ENCODE measurements at regions not wholly inside any gene's neighbourhood (a gene's known extent, or its start where the extent isn't known, plus 50 kb on each side); places are given as distances from the start of the nearest gene placed in this dataset.

DNA sequence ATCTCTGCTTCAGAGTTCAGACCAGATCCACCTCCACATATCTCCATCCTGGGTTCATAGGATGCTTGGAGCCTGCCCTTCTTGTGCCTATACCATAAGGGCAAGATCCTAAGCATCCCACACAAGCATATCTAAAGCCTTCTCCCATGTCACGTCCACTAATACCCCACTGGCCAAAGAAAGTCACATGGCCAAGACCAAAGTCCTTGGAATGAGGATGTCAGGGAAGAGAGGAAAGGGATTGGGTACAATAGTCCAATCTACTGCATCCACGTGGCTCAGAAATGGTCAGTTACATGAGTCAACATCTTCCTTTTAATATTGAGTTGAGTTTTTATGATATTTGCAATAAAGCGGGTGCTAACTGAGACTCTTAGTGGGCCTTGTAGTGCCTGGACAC is 515.9 kb upstream of the SULF2 start:
- TF ChIP-seq ZNF671 (CRISPR knock-in tag; IDR thresholded peaks at IDR 0.05) (no peak), GTF2I (CRISPR knock-in tag; conservative IDR thresholded peaks at IDR 0.05) (no peak), NFYB (CRISPR knock-in tag; conservative IDR thresholded peaks at IDR 0.05; ENCODE audit: low read depth) (no peak), ZNF121 (CRISPR knock-in tag; IDR thresholded peaks at IDR 0.05) (no peak)
- TF ChIP-seq, protein P1, sequence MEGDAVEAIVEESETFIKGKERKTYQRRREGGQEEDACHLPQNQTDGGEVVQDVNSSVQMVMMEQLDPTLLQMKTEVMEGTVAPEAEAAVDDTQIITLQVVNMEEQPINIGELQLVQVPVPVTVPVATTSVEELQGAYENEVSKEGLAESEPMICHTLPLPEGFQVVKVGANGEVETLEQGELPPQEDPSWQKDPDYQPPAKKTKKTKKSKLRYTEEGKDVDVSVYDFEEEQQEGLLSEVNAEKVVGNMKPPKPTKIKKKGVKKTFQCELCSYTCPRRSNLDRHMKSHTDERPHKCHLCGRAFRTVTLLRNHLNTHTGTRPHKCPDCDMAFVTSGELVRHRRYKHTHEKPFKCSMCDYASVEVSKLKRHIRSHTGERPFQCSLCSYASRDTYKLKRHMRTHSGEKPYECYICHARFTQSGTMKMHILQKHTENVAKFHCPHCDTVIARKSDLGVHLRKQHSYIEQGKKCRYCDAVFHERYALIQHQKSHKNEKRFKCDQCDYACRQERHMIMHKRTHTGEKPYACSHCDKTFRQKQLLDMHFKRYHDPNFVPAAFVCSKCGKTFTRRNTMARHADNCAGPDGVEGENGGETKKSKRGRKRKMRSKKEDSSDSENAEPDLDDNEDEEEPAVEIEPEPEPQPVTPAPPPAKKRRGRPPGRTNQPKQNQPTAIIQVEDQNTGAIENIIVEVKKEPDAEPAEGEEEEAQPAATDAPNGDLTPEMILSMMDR (IDR thresholded peaks at IDR 0.05), result no peak
- TF ChIP-seq, protein P2, sequence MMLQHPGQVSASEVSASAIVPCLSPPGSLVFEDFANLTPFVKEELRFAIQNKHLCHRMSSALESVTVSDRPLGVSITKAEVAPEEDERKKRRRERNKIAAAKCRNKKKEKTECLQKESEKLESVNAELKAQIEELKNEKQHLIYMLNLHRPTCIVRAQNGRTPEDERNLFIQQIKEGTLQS (CRISPR knock-in tag; conservative IDR thresholded peaks at IDR 0.05), result no peak
- TF ChIP-seq, protein P3, sequence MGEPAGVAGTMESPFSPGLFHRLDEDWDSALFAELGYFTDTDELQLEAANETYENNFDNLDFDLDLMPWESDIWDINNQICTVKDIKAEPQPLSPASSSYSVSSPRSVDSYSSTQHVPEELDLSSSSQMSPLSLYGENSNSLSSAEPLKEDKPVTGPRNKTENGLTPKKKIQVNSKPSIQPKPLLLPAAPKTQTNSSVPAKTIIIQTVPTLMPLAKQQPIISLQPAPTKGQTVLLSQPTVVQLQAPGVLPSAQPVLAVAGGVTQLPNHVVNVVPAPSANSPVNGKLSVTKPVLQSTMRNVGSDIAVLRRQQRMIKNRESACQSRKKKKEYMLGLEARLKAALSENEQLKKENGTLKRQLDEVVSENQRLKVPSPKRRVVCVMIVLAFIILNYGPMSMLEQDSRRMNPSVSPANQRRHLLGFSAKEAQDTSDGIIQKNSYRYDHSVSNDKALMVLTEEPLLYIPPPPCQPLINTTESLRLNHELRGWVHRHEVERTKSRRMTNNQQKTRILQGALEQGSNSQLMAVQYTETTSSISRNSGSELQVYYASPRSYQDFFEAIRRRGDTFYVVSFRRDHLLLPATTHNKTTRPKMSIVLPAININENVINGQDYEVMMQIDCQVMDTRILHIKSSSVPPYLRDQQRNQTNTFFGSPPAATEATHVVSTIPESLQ (CRISPR knock-in tag; IDR thresholded peaks at IDR 0.05), result no peak
